Nephron (organoid): ENCODE measurements at regions not wholly inside any gene's neighbourhood (a gene's known extent, or its start where the extent isn't known, plus 50 kb on each side); places are given as distances from the start of the nearest gene placed in this dataset.

Experiments used
- H3K27ac Mint-ChIP-seq, 3 experiments: 2 replicates each; pipeline ENCODE4 v1.8.0; 2020; ENCODE audit warnings: mixed read lengths in 3 of 3, mild to moderate bottlenecking in 2 of 3, moderate library complexity in 1 of 3
- H3K27me3 Mint-ChIP-seq: 2 replicates; pipeline ENCODE4 v1.8.0; 2021; ENCODE audit warnings: low read depth, mild to moderate bottlenecking, moderate library complexity, mixed read lengths
- H3K36me3 Mint-ChIP-seq: 2 replicates; pipeline ENCODE4 v1.8.0; 2020; ENCODE audit warnings: low read depth, mixed read lengths
- H3K4me1 Mint-ChIP-seq: 2 replicates; pipeline ENCODE4 v1.8.0; 2020; ENCODE audit warnings: mixed read lengths
- H3K4me3 Mint-ChIP-seq, 3 experiments: 2 replicates each; pipeline ENCODE4 v1.8.0; 2020; ENCODE audit warnings: mild to moderate bottlenecking in 3 of 3, mixed read lengths in 3 of 3, moderate library complexity in 2 of 3
- H3K9me3 Mint-ChIP-seq: 2 replicates; pipeline ENCODE4 v1.8.0; 2020; ENCODE audit warnings: mixed read lengths
- TF ChIP-seq, protein P1 (sequence below), 3 experiments: fragments of 200-600 bp; sonication (generic); IDR thresholded peaks; one replicate each; pipeline ENCODE4 v1.5.0; 2021; ENCODE audit warnings: antibody characterized with exemption in 3 of 3; ENCODE audit not compliant: unreplicated experiment in 3 of 3

DNA sequence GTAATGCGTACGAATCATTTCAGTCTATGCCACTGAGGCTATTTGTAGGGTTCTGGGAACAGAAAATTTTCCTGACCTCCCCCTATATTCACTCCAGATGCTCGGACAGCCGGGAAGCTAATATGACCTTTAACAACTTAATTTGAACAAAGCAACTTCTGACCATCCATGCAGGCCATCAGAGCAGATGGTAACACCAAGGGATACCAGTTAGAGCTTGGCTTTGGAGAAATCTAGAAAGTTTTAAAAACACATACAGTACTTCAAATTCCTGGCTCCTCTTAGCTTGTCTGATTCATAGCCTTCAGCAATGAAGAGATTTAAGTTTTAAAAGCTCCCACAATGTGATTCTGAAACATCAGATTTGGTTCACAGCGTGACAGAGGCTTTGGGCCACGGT, 257.3 kb downstream of the GPAM start:
- Mint-ChIP-seq H3K4me1 (no peaks in the 10 kb centered on the region), H3K27ac (no peak overlapping the region), H3K27me3 (peaks cover 4% of the 10 kb centered on the region), H3K4me3 (no peak overlapping the region), H3K9me3 (no peaks in the 10 kb centered on the region), H3K36me3 (no peaks in the 10 kb centered on the region)
- TF ChIP-seq, protein P1, sequence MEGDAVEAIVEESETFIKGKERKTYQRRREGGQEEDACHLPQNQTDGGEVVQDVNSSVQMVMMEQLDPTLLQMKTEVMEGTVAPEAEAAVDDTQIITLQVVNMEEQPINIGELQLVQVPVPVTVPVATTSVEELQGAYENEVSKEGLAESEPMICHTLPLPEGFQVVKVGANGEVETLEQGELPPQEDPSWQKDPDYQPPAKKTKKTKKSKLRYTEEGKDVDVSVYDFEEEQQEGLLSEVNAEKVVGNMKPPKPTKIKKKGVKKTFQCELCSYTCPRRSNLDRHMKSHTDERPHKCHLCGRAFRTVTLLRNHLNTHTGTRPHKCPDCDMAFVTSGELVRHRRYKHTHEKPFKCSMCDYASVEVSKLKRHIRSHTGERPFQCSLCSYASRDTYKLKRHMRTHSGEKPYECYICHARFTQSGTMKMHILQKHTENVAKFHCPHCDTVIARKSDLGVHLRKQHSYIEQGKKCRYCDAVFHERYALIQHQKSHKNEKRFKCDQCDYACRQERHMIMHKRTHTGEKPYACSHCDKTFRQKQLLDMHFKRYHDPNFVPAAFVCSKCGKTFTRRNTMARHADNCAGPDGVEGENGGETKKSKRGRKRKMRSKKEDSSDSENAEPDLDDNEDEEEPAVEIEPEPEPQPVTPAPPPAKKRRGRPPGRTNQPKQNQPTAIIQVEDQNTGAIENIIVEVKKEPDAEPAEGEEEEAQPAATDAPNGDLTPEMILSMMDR (IDR thresholded peaks at IDR 0.05; ENCODE audit: unreplicated experiment in 3 of 3): no peak

DNA sequence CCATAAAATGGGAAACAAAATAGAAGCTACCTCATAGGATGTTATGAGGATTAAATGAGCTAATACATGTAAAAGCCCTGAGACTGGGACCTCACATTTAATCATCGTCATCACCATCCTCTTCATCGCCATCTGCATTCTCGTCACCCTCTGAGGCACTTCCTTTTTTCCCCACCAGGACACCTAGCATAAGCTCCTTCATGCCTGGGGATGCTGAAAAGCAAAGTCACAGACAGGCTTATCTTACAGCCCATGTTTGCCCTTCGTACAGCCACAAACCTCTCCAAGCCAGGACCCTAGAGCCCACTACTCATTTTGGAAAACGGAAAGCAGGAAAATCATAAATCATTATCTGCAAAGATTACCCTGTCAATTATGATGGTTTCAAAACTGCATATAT, 249.6 kb downstream of the GPAM start:
- Mint-ChIP-seq H3K4me1 (no peaks in the 10 kb centered on the region), H3K9me3 (peaks cover 4% of the 10 kb centered on the region), H3K27ac (no peak overlapping the region), H3K4me3 (no peak overlapping the region), H3K36me3 (no peaks in the 10 kb centered on the region), H3K27me3 (peaks cover 6% of the 10 kb centered on the region)
- TF ChIP-seq, protein P1 (IDR thresholded peaks at IDR 0.05; ENCODE audit: unreplicated experiment in 3 of 3): no peak

DNA sequence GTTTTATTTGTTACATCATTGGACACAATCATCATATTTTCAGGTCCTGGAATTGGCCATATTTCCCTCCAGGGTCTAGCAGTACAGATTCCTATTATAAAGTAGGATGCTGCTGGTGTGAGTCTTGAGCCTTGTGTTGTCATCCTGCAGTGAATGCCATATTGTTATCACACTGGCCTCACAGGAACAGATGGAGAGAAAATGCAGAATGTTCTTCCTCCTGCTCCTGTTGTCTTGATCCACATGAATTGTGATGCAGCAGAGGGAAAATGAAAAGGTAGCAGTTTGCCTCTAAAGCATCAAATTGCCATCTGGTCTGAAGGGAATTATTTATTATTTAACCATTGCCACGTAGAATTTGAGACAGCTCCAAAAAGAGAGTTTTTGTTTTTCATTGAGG, 248.6 kb downstream of the GPAM start:
- peaks cover 6% of the 10 kb centered on the region for H3K27me3 Mint-ChIP-seq
- H3K4me1 Mint-ChIP-seq: no peaks in the 10 kb centered on the region
- TF ChIP-seq, protein P1 (IDR thresholded peaks at IDR 0.05; ENCODE audit: unreplicated experiment in 3 of 3): no peak
- H3K36me3 Mint-ChIP-seq: no peaks in the 10 kb centered on the region
- no peak overlapping the region for H3K4me3 Mint-ChIP-seq
- no peak overlapping the region for H3K27ac Mint-ChIP-seq
- H3K9me3 Mint-ChIP-seq: peaks cover 4% of the 10 kb centered on the region

DNA sequence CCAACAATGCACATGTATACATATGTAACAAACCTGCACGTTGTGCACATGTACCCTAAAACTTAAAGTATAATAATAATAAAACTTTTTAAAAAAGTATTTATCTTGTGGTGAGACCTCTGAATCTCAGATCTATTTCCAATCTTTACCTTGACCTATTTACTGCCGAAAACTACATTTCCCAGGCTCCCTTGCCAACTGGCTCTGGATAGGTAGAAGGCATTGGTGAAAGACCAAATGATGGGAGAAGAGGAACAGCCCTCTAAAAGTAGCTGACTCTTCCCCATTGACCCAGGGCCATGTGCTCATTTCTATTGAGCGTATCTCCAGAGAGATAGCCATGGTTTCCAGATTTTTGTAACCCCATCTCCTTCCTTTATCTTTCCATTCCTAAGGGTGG, 247.4 kb downstream of the GPAM start:
- H3K27me3 Mint-ChIP-seq: peaks cover 6% of the 10 kb centered on the region
- H3K36me3 Mint-ChIP-seq: no peaks in the 10 kb centered on the region
- no peaks in the 10 kb centered on the region for H3K4me1 Mint-ChIP-seq
- TF ChIP-seq, protein P1 (IDR thresholded peaks at IDR 0.05; ENCODE audit: unreplicated experiment in 3 of 3): no peak
- H3K9me3 Mint-ChIP-seq: peaks cover 4% of the 10 kb centered on the region
- no peak overlapping the region for H3K27ac Mint-ChIP-seq
- no peak overlapping the region for H3K4me3 Mint-ChIP-seq

DNA sequence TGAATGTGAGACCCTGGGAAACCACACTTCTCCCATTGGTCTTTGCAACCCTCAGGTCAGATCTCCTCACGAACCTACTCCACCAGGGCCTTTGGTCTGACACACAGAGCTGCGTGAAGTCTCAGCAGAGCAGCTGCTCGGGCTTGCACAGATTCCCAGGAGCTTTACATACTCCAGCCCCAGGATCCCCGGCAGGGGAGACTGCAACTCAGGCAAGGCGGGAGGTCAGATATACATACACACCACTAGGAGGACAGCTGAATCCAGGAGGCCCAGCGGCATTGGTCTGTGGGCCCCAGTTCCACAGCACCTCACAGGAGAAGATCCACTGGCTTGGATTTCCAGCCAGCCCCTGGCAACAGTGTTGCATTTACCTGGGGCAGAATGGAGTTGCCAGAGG, 239.2 kb downstream of the GPAM start:
- peaks cover 14% of the 10 kb centered on the region for H3K9me3 Mint-ChIP-seq
- no peaks in the 10 kb centered on the region for H3K27me3 Mint-ChIP-seq
- H3K27ac Mint-ChIP-seq: no peak overlapping the region
- TF ChIP-seq, protein P1 (IDR thresholded peaks at IDR 0.05; ENCODE audit: unreplicated experiment in 3 of 3): no peak
- no peak overlapping the region for H3K4me3 Mint-ChIP-seq
- no peaks in the 10 kb centered on the region for H3K4me1 Mint-ChIP-seq
- no peaks in the 10 kb centered on the region for H3K36me3 Mint-ChIP-seq

DNA sequence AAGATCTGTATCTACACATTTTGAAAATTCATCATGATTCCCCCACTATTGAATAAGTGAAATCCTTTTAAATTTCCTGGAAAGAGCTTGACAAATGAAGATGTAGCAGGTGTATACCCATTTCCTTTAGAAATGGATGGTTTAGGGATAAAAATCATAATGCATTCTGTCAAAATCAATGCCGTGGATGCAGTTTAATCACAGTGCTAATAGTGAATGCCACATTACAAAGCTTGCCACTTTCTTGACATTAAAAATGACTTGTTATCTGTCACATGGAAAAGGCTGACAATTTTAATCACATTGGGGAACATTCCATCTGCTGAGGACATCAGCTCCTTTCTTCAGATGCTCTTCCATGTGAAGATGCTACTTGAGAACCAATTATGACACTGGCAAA, 229.6 kb downstream of the GPAM start:
- Mint-ChIP-seq H3K36me3 (no peaks in the 10 kb centered on the region), H3K4me1 (no peaks in the 10 kb centered on the region), H3K9me3 (peaks cover 13% of the 10 kb centered on the region), H3K27me3 (peaks cover 5% of the 10 kb centered on the region), H3K27ac (no peak overlapping the region), H3K4me3 (no peak overlapping the region)
- TF ChIP-seq, protein P1 (IDR thresholded peaks at IDR 0.05; ENCODE audit: unreplicated experiment in 3 of 3): no peak
